GM21723 (cell line): ENCODE measurements at regions not wholly inside any gene's neighbourhood (a gene's known extent, or its start where the extent isn't known, plus 50 kb on each side); places are given as distances from the start of the nearest gene placed in this dataset.

Source experiments
- ATAC-seq: cut with Tn5 transposase; IDR thresholded peaks from one replicate; pipeline ENCODE4 v1.9.1; 2021; ENCODE audit warnings: mild to moderate bottlenecking, moderate library complexity; ENCODE audit not compliant: unreplicated experiment

DNA sequence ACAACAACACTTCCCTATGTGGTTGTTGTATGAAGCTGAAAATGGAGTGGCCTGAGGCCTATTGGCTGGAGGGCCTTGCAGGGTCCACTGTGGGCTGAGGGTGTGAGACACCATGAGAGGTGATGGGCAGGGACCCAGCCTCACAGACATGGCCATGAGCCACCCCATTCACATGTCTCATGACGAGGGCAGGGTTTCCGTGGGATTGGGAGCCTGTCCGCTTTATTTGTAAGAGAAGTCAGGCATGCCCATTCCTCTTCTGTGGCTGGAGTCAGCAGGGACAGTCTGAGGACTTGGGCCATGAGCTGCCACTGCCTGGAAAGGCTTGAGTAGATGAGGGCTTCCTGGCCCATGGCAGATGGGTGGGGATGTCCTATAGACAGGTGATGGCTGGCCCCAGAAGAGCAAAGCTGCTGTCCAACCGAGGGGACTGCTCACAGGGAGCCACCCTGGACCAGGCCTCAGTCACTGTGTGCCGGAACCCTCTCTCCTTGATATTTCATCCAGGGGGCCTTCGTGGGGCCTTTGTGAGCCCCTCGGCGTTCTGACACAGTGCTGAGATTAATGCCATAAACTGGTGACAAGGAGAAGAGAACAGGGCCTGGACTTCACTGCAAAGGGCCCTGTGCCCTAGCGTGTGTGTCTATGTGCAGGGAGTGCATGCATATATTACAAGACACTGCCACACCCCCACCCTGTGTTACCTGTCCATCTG is 971.9 kb downstream of the BRD1 start:
- ATAC-seq: no peak

DNA sequence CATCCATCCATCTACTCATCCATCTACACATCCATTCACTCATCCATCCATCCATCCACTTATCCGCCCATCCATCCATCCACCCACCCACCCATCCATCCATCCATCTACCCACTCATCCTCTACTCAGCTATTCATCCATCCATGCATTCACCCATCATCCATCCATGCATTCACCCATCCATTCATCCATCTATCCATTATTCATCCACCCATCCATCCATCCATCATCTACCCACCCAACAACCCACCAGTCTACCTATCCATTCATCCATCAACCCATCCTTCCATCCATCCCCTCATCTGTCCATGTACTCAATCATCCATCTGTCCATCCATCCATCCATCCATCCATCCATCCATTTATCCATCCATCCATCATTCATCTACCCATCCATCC is 972.7 kb downstream of the BRD1 start:
- no peak for ATAC-seq

DNA sequence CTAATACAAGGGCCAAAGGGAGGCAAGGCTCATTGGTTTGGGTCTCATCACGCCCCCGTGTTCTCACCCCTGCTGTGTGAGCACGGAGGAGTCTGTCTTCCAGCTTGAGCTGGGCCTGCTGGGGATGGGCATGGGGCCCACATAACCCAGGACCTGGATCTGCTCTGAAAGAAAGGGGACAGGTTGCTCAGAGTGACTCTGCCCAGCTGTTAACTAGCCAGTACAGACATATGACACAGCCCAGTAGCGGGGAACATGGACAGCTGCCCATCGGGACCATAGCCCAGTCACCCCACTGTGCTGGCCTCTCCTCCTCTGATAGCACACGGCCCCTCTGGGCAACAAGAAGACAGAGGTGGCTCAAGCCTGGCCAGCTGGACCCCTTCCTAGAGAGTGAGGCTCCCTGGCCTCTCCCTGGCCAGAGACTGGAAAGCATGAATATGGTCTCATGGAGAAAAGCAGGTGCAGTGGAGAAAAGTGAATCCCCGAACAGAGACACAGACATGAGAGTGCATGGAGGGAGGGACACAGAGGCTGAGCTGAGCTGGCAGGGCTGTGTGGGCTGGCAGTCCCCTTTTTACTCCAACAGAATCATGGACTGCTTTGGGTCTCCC is 973.9 kb downstream of the BRD1 start:
- no peak for ATAC-seq

DNA sequence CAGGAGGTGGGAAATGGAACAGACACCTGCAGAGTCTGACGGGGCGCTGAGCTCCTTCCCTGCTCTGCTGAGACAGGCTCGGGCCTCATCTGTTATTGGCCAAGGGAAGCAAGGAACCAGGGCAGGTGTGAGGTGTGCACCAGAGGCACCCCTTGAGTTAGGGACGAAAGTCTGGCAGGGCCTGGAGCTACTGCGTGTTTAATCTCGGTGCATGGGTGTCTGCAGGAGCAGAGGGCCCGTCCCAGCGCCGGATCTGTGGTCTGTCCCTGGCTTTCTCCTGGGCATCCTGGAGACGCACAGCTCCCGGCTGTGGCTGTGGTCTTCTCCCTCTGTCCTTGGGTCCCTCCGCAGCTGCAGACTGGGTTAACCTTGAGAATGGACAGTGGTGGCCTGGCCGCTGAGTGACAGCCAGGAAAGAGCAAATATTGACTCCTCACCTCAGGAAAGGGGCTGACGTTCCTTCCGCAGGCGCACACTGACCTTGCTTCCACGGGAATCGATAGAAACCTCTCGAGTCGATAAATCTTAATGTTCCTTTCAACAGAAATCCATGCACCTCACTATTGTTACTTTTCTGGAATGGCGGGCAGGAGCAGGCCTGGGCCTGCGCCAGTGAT is 975.6 kb downstream of the BRD1 start:
- no peak for ATAC-seq

DNA sequence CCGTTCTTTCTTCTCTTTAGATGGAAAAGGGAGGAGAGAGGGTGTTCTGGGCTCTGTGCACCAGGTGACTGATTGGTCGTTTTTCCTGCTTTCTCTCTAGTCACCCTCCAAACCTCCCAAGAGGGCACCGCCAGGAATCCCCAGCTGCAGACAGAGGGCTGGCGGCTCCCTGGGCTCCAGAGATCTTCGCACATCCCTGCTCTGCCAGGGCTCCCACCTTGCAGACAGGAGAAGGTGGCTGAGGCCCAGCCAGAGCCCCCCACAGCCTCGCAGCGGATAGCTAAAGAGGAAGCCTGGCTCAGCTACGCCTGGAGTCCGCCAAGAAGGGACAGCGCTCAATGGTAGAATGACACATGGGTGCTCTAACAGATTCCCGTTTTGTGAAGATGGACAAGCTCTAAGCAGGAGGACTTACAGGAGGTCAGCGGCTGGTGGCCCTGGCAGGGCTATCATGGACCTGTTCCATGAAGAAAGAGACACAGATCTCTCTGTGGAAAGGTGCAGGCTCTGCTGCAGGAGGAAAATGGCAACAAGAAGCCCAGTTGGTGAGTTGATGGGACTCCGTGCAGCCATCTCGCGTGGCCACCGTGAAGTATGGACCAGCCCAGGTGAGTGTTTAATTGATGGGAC is 976.9 kb downstream of the BRD1 start:
- ATAC-seq: no peak

DNA sequence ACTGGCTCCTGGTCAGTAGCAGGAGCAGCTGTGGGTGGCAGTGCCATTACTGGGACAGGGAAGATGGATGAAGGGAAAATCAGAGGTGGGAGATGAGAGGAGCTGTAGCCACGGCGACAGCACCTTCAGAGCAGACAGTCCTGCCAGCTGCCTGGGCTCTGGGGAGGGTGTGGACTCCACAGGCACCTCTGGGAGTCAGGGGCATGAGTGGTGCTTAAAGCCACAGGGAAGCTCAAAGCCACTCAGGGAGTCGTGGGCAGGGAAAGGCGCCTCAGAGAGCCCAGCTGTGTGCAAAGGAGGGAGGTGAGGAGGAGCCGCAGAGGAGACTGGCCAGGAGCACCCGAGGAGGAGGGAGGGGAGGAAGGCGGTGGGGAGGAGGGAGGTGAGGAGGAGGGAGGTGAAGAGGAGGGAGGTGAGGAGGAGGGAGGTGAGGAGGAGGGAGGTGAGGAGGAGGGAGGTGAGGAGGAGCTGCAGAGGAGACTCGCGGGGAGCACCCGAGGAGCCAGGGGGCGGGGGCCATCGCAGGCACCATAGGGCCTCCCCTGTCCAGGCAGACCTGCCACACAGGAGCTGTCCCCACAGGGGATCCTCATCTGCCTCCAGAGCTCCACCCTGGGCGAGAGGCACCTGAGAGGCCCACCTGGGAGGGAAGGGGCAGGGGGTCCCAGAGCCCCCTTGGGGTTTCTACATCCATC is 977.6 kb downstream of the BRD1 start:
- ATAC-seq: no peak

DNA sequence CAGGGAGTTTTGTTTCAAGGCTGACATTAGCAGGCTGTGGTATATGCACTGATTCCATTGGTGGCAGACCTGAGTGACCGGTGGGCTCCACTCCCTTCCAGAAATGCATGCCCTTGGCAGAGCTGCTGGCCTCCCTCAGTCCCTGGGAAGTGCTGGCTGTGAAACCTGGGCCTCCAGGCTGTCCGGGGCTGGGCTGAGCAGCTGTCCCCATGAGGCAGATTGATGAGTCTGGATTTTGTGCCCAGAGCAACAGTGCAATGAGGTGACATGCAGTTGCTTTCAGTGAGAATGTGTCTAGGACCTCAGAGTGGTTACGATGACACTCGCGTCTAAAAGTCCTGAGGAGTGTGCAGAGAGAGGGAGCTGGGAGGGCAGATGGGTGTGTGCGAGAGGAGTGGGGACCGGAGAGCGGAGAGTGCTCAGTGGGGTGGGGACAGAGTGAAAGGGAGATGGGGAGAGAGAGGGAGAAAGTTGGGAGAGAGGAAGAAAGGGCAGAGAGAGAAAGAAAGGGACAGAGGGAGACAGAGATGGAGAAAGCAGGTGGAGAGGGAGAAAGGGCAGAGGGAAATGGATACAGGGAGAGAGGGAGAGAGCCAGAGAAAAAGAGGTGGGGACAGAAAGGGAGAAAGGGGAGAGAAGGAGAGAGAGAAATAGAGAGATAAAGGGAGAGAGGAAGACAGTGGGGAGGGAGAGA is 978.3 kb downstream of the BRD1 start:
- ATAC-seq: no peak

DNA sequence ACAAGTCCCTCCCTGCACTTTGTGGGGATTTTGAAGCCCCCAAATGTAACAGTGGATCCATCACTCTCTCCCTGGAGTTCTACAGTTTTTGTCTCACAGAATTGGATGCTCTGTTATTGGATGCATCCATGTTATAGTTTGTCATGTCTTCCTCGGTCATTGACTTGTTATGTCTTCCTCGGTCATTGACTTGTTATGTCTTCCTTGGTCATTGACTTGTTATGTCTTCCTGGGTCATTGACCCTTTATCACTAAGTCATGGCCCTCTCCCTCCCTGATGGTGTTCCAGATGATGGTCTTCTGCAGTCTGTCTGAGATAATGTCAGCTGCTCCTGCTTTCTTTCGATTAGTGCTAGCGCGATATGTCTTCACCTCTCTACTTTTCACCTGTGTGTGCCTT is 981.5 kb downstream of the BRD1 start:
- ATAC-seq: no peak

DNA sequence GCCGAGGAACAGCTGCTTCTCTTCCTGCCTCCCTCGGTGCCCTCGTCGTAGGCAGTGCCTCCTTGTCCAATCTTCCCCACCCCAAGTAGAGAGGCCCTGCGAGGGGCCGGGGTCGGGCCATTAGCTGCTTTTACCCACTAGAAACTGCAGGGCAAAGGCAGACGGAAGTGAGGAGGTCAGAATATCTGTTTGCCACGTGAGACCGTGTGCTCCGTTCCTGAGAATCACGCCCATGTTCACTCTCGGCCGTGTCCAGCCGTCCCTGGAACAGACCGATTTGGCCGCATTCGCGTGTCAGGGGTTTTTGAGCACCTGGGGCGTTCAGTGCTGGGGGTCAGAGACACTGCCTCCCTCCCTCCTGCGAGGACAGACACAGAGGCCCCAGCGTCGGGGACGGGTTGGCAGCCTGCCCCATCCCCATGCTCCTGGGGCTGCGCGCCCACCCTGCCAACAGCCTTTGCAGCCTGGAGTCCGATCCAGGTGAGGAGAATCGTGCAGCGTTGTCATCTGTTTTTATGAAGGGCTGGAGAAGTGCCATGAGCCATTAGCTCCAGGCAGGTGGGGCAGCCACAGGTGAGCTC is 982.2 kb downstream of the BRD1 start:
- no peak for ATAC-seq

DNA sequence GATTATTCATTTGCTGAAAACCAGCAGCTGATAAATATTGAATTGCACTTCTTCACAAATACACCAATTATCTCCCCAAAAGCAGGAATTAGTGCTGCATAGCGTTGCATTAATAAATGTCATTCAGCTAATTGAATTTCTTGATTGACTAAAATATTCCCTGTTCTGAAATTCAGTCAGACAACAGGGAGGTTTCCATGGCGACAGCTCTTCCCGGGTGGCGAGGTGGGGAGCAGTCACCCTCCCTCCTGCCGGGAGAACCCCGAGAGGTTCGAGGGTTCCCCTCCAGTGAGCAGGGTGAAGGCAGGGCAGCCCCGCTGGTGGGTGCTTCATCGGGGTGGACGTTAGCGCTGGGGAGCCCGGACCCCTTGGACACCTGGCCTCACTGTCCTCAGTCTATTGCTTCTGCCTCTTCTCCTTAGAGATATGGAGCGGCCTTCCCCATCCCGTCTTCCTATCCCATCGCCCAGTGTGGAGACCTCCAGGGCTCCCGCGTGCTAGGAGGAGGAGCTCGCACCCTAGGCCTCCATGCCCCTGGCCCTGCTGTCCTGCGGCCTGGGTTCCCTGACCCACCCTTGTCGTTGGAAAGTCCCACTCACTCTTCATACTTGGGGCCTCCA is 983.5 kb downstream of the BRD1 start:
- ATAC-seq: no peak

DNA sequence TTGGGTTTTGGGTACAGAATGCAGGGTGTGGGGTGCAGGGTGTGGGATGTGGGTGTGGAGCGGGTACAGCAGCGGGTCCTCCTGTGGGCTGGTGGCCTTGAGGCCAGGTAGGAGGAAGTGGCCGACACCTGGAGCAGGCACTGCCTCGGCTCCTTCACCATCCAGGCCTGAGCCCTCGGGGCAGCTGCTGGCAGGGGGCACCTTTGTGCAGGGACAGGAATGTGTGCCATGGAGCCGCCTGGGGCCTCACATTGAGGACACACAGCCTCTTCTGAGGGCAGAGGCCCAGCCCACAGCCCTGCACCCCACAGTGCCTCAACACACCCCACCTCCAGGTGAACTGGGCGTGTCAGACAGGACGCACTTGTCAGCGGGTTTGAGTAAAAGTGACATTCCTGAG is 984.0 kb downstream of the BRD1 start:
- ATAC-seq: no peak

DNA sequence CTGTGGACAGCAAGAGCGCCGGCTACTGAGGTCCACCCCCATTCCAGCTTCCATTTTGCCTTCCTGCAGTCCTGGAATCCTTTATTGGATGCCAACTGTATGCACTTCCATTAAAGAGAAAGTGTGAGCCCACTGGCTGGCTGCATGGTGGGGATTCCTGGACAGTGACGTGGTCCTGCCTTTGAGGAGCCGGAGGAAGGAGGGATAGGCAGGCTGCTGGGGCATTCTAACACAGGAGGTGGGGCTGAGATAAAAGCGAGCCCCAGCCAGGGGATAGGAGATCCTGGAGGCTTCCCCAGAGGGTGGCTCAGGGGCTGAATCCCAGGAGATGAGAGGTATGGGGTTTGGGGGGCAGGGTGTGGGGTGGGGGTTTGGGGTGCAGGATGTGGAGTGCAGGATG is 984.7 kb downstream of the BRD1 start:
- ATAC-seq: no peak

DNA sequence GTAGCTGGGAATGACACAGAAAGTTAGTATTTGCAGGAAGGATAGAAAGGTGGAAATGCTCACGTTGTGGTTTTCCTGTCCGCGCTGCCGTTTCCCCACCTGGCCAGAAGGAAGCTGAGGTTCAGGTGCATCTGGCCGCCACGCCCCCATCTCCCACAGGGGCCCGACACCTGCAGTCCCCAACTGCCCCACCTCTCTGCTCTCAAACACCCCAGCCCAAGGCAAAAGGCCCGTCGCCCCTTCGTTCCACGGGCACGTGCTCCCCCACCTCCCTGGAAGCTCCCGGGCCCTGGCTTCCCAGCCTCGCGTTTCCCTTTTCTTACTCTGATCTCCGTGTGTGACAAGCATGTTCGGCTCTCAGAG is 985.1 kb downstream of the BRD1 start:
- ATAC-seq: no peak

DNA sequence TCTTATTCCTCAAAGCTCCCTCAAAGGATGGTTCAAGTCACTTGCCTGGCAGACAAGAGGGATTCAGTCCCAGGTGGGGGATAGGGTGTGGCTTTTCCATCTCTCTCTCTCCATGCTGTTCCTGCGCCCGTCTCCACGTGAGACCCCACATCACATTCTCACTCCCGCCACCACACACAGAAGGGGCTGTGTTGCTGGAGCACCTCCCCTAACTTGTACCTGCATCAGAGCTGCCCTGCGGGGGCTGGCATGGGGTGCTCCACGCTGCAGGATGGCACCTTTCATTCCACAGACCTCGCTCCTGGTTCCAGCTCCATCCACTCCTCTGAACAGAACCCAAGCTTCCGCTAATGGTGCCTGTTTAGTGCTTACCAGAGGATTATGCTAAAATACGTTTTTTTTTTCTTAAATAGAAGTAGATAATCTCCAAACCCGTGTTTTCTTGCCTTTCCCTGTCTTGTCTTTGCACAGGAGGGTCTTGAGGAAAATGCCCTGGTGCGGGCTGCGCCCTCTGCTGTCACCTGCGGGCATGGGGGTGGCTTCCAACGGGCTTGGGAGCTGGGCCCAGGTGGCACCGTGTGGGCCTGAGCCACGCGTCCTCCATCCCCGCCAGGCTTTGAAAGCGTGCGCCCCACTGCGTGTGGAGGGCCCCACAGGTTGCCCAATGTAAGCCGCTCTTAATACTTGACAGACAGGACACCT is 985.6 kb downstream of the BRD1 start:
- no peak for ATAC-seq

DNA sequence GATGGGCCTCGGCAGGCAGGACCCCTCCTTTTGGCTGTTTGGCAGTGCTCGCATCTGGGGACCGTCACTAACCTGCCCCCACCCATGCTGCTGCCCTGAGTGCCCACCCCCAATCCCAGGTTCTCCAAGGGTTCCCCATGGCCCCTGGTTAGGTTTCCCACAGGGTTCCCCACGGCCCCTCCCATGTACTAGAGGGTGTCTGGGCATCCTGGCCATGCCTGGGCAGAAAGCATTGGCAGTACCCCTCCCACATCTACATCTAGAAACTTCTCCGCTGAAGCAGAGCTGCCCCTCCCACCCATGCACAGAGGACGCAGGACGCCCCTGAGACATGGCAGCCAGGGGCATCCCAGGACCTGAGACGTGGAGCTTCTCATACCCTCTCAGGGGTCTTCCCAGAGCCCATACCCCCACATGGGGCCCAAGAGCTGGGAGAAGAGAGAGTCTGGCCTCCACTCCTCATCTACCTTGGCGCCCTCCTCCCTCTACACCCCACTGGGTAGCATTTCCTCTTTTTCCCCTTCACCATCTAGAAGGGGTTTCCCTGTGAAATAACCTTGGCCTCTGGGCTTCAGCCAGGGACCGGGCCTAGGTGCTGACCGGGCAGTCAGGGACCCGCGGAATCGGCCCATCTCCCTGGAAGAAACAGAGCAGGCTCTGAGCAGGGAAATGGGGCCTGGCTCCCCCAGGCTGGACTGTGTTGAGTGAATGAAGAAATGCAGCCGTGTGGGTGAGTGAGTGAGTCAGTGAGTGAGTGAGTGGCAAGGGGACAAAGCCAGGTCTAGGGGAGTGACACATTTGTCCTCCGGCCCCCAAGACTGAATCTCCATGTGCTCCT is 987.3 kb downstream of the BRD1 start:
- no peak for ATAC-seq

DNA sequence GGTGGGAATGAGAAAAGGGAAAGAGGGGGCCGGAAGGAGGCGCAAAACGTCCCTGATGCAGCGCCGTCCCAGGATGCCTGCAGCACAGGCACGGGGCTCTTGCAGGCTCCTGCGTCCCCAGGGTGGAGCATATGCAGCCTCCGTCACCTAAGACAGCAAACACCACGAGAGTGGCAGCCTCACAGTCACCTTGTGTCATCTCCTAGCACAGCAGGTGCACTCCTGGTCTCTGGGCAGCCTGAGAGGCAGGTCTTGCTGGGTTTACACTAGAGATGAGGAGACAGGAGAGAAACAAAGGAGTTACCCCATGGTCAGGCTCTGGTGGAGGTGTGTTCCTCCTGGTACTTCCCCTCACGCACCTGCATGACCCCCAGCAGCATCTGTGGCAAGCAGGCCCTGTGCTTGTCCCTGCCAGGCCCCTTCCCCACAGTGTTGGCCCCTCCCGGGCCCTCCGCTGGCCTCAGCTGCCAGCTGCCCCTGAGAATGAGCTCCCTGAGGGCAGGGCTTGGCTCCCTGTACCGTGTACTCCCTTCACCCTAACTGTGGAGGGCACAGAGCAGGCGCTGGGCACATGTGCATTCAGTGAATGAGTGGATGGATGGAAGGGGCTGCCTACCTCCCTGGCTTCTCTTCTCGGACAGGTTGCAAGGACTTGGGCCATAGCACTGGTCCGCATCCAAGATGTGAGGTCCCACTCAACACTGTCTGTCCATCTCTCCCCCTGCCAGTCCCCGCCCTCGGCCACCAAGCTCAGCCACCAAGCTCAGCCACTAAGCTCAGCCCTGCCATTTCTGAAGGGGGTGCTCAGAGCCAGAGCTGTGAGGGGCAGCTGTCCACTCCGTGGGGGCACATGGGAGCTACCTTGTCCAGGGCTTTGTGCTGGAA is 988.6 kb downstream of the BRD1 start:
- ATAC-seq: no peak

DNA sequence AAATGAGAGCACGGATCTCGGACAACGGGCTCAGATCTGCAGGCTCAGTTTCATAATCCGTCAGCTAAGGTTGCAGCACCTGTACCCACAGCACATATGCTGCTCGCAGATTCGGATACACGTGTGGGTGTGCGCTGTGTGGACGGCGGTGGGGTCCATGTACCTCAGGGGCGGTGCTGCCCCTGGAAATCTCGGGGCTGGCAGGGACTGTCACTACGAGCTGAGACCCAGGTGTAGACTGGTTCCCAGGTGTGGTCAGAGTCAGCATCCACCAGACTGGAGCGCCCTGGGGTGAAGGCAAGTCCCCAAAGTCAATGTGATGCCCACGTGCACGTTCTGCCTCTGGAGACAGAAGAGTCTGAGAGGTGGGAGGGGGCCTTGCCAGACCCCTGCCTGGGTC is 989.3 kb downstream of the BRD1 start:
- ATAC-seq: no peak
